PC-9 (cell line): ENCODE measurements at regions not wholly inside any gene's neighbourhood (a gene's known extent, or its start where the extent isn't known, plus 50 kb on each side); places are given as distances from the start of the nearest gene placed in this dataset.
"Not testable (repeated sequence)": the region's sequence is repeated elsewhere in the genome, so short reads cannot be mapped to it uniquely, and the experiment has no call there.

Source experiments
- BruUV-seq: library from RNA; stranded (reverse); fragments of 400-500 nt; replicated peaks from 2 replicates; lab custom pipeline; 2021; lab: Mats Ljungman, UMichigan
- CTCF ChIA-PET: fragments of 300-600 bp; sonication (Branson Sonifier 250); formaldehyde crosslinking; loops from one replicate; lab custom pipeline; 2022; ENCODE audit warnings: antibody characterized with exemption; lab: Charles Lee
- POLR2A ChIA-PET: fragments of 300-600 bp; sonication (Branson Sonifier 250); formaldehyde crosslinking; loops from one replicate; lab custom pipeline; 2022; ENCODE audit warnings: antibody characterized with exemption; ENCODE audit not compliant: unreplicated experiment; lab: Charles Lee
- DNase-seq, 2 experiments: peaks; one replicate each; pipeline versions ENCODE4 v3.0.0 to v3.0.0-alpha.2; 2015 to 2022; ENCODE audit warnings: mixed read lengths in 1 of 2
- H2AFZ ChIP-seq: fragments of 200-600 bp; sonication (generic); 2 replicates; pipeline ENCODE4 v1.8.1; 2017; ENCODE audit warnings: antibody characterized with exemption
- H3F3A ChIP-seq: fragments of 200-600 bp; sonication (generic); 2 replicates; pipeline ENCODE4 v1.8.1; 2017; ENCODE audit warnings: antibody characterized with exemption, mild to moderate bottlenecking, low read depth; ENCODE audit not compliant: insufficient read depth
- H3K27ac ChIP-seq: fragments of 200-600 bp; sonication (generic); 2 replicates; pipeline ENCODE4 v1.6.1; 2016; ENCODE audit warnings: mixed run types
- H3K27me3 ChIP-seq: fragments of 200-600 bp; sonication (generic); 2 replicates; pipeline ENCODE4 v1.6.1; 2016; ENCODE audit warnings: low read depth, mixed run types; ENCODE audit not compliant: insufficient read depth
- H3K36me3 ChIP-seq: fragments of 200-600 bp; sonication (generic); 2 replicates; pipeline ENCODE4 v1.6.1; 2016; ENCODE audit warnings: low read depth, mixed run types
- H3K4me1 ChIP-seq: fragments of 200-600 bp; sonication (generic); replicated peaks from 2 replicates; pipeline ENCODE4 v1.6.1; 2016; ENCODE audit warnings: mixed run types; ENCODE audit not compliant: insufficient read depth
- H3K4me2 ChIP-seq: fragments of 200-600 bp; sonication (generic); 2 replicates; pipeline ENCODE4 v1.6.1; 2017; ENCODE audit warnings: mixed run types
- H3K4me3 ChIP-seq: fragments of 200-600 bp; sonication (generic); 2 replicates; pipeline ENCODE4 v1.6.1; 2016; ENCODE audit warnings: mixed run types
- H3K79me2 ChIP-seq: fragments of 200-600 bp; sonication (generic); 2 replicates; pipeline ENCODE4 v1.6.1; 2017; ENCODE audit warnings: low read depth, mixed run types
- H3K9me2 ChIP-seq: fragments of 200-600 bp; sonication (generic); 2 replicates; pipeline ENCODE4 v1.8.1; 2017; ENCODE audit warnings: mild to moderate bottlenecking; ENCODE audit not compliant: insufficient read depth
- H3K9me3 ChIP-seq: fragments of 200-600 bp; sonication (generic); 2 replicates; pipeline ENCODE4 v1.8.1; 2016; ENCODE audit warnings: low read depth; ENCODE audit not compliant: insufficient read depth
- H4K20me1 ChIP-seq: fragments of 200-600 bp; sonication (generic); 2 replicates; pipeline ENCODE4 v1.8.1; 2017; ENCODE audit not compliant: insufficient read depth
- CTCF ChIP-seq: fragments of 200-600 bp; sonication (generic); conservative IDR thresholded peaks from 2 replicates; pipeline ENCODE4 v1.6.1; 2017; ENCODE audit warnings: mixed run types, antibody characterized with exemption, mild to moderate bottlenecking, moderate library complexity
- EZH2 ChIP-seq: fragments of 200-600 bp; sonication (generic); IDR thresholded peaks from 2 replicates; pipeline ENCODE4 v1.8.0; 2017; ENCODE audit warnings: antibody characterized with exemption, low read depth
- intact Hi-C: fragments of 100-400 bp; cut with micrococcal nuclease; formaldehyde crosslinking; loops from one replicate; pipeline ENCODE4 v1.10.0; 2022; ENCODE audit not compliant: unreplicated experiment

GRCh38 chr17:33574942-33575445, 281.9 kb upstream of the ASIC2 start:
- DNase-seq: no peak
- no peaks in the 10 kb centered on the region for H3K9me3 ChIP-seq
- no peaks in the 10 kb centered on the region for H3F3A ChIP-seq
- no peak overlapping the region for H3K4me2 ChIP-seq
- POLR2A ChIA-PET: no interaction called here
- H2AFZ ChIP-seq: no peak overlapping the region
- no peak overlapping the region for H3K27ac ChIP-seq
- no peaks in the 10 kb centered on the region for H3K36me3 ChIP-seq
- CTCF ChIA-PET: no interaction called here
- H4K20me1 ChIP-seq: no peaks in the 10 kb centered on the region
- TF ChIP-seq CTCF: no peak
- TF ChIP-seq EZH2: no peak
- no peaks in the 10 kb centered on the region for H3K9me2 ChIP-seq
- no peak overlapping the region for H3K4me3 ChIP-seq
- intact Hi-C loops: no loop called here
- H3K27me3 ChIP-seq: peaks cover 8% of the 10 kb centered on the region; the same call in 1 of the 2 replicates
- H3K4me1 ChIP-seq: no peaks in the 10 kb centered on the region
- BruUV-seq: no TSS peak
- no peaks in the 10 kb centered on the region for H3K79me2 ChIP-seq

- H3K9me2 ChIP-seq, DNase-seq, H3K27ac ChIP-seq, H3K27me3 ChIP-seq, BruUV-seq, H4K20me1 ChIP-seq, intact Hi-C loops, H3K9me3 ChIP-seq, H2AFZ ChIP-seq, H3K4me2 ChIP-seq, H3F3A ChIP-seq, H3K4me1 ChIP-seq, H3K36me3 ChIP-seq, POLR2A ChIA-PET, H3K4me3 ChIP-seq, H3K79me2 ChIP-seq: not testable (repeated sequence)
- CTCF ChIA-PET: interaction anchor here (0.6 kb wide), 1 partner anchor 541 kb away, joined by 3 read pairs; no protein-coding TSS in a partner anchor
Measured at GRCh38 chr17:33579740-33580139, 286.6 kb upstream of the ASIC2 start.

GRCh38 chr17:33580215-33580614, 287.1 kb upstream of the ASIC2 start:
- no peak overlapping the region for H3K27ac ChIP-seq
- no TSS peak for BruUV-seq
- H3K36me3 ChIP-seq: no peaks in the 10 kb centered on the region
- peaks cover 9% of the 10 kb centered on the region; the same call in 1 of the 2 replicates for H3K27me3 ChIP-seq
- POLR2A ChIA-PET: no interaction called here
- TF ChIP-seq CTCF (no peak), EZH2 (no peak)
- no peak overlapping the region for H3K4me3 ChIP-seq
- no peaks in the 10 kb centered on the region for H3F3A ChIP-seq
- H3K4me1 ChIP-seq: no peaks in the 10 kb centered on the region
- H3K9me2 ChIP-seq: no peaks in the 10 kb centered on the region
- no peaks in the 10 kb centered on the region for H3K79me2 ChIP-seq
- H2AFZ ChIP-seq: no peak overlapping the region
- DNase-seq: no peak
- no peaks in the 10 kb centered on the region for H3K9me3 ChIP-seq
- no peak overlapping the region for H3K4me2 ChIP-seq
- CTCF ChIA-PET: no interaction called here
- intact Hi-C loops: no loop called here
- H4K20me1 ChIP-seq: no peaks in the 10 kb centered on the region

- intact Hi-C loops: no loop called here
- no peaks in the 10 kb centered on the region for H3K4me1 ChIP-seq
- no peak for DNase-seq
- peaks cover 9% of the 10 kb centered on the region; the same call in 1 of the 2 replicates for H3K27me3 ChIP-seq
- ChIA-PET POLR2A (interaction anchor here (0.6 kb wide), 1 partner anchor 86 kb away, joined by 3 read pairs; no protein-coding TSS in a partner anchor), CTCF (no interaction called here)
- no peaks in the 10 kb centered on the region for H3K9me2 ChIP-seq
- H3K79me2 ChIP-seq: no peaks in the 10 kb centered on the region
- no peak overlapping the region for H3K27ac ChIP-seq
- no TSS peak for BruUV-seq
- no peaks in the 10 kb centered on the region for H3F3A ChIP-seq
- H3K4me2 ChIP-seq: no peak overlapping the region
- no peaks in the 10 kb centered on the region for H3K9me3 ChIP-seq
- H4K20me1 ChIP-seq: no peaks in the 10 kb centered on the region
- no peak overlapping the region for H3K4me3 ChIP-seq
- no peak overlapping the region for H2AFZ ChIP-seq
- H3K36me3 ChIP-seq: no peaks in the 10 kb centered on the region
- TF ChIP-seq EZH2 (no peak), CTCF (no peak)
Measured at GRCh38 chr17:33582661-33583060, 289.6 kb upstream of the ASIC2 start.
